Loucy (cell line): ENCODE measurements at regions not wholly inside any gene's neighbourhood (a gene's known extent, or its start where the extent isn't known, plus 50 kb on each side); places are given as distances from the start of the nearest gene placed in this dataset.

Experiments
- H2AFZ ChIP-seq: fragments of 200-600 bp; sonication (generic); 2 replicates; pipeline ENCODE4 v1.6.0; 2016; ENCODE audit warnings: antibody characterized with exemption, mild to moderate bottlenecking, low read length, moderate library complexity
- H3F3A ChIP-seq: fragments of 200-600 bp; 2 replicates; pipeline ENCODE4 v1.6.0; 2016; ENCODE audit warnings: antibody characterized with exemption, low read depth, mild to moderate bottlenecking
- H3K27me3 ChIP-seq: fragments of 200-600 bp; sonication (generic); 2 replicates; pipeline ENCODE4 v1.6.1; 2014; ENCODE audit warnings: low read length, mild to moderate bottlenecking; ENCODE audit not compliant: insufficient read depth, poor library complexity, severe bottlenecking
- H3K36me3 ChIP-seq: fragments of 200-600 bp; sonication (generic); 2 replicates; pipeline ENCODE4 v1.6.1; 2016; ENCODE audit warnings: low read length; ENCODE audit not compliant: insufficient read depth
- H3K4me1 ChIP-seq: fragments of 200-600 bp; sonication (generic); 2 replicates; pipeline ENCODE4 v1.5.1; 2014; ENCODE audit warnings: low read length, mild to moderate bottlenecking; ENCODE audit not compliant: insufficient read depth, poor library complexity, severe bottlenecking
- H3K4me2 ChIP-seq: fragments of 200-600 bp; sonication (generic); 2 replicates; pipeline ENCODE4 v1.6.0; 2014; ENCODE audit warnings: antibody characterized with exemption, low read length, low read depth, mild to moderate bottlenecking; ENCODE audit not compliant: poor library complexity, severe bottlenecking
- H3K4me3 ChIP-seq: fragments of 200-600 bp; sonication (generic); 2 replicates; pipeline ENCODE4 v1.5.1; 2014; ENCODE audit warnings: low read length, mild to moderate bottlenecking, mixed read lengths; ENCODE audit not compliant: poor library complexity, severe bottlenecking
- H3K79me2 ChIP-seq: fragments of 200-600 bp; sonication (generic); 2 replicates; pipeline ENCODE4 v1.6.1; 2014; ENCODE audit warnings: low read length; ENCODE audit not compliant: insufficient read depth
- H3K9ac ChIP-seq: fragments of 200-600 bp; sonication (generic); 2 replicates; pipeline ENCODE4 v1.6.0; 2014; ENCODE audit warnings: mild to moderate bottlenecking, low read depth, low read length, moderate library complexity; ENCODE audit not compliant: poor library complexity, severe bottlenecking
- H3K9me2 ChIP-seq: fragments of 200-600 bp; sonication (generic); replicated peaks from 2 replicates; pipeline ENCODE4 v1.6.1; 2016; ENCODE audit warnings: low read depth, low read length, mixed read lengths
- H3K9me3 ChIP-seq: fragments of 200-600 bp; sonication (generic); 2 replicates; pipeline ENCODE4 v1.6.1; 2014; ENCODE audit warnings: mild to moderate bottlenecking, antibody characterized with exemption, low read length, low read depth; ENCODE audit not compliant: insufficient read depth
- H4K20me1 ChIP-seq: fragments of 200-600 bp; sonication (generic); 2 replicates; pipeline ENCODE4 v1.6.0; 2014; ENCODE audit warnings: antibody characterized with exemption, low read length, mild to moderate bottlenecking; ENCODE audit not compliant: insufficient read depth, poor library complexity, severe bottlenecking
- EZH2phosphoT487 ChIP-seq: fragments of 200-600 bp; IDR thresholded peaks from 2 replicates; pipeline ENCODE4 v1.6.1; 2018; ENCODE audit warnings: antibody characterized with exemption, mild to moderate bottlenecking, moderate library complexity, borderline replicate concordance
- TF ChIP-seq, protein P1 (sequence below): fragments of 200-600 bp; sonication (generic); conservative IDR thresholded peaks from 2 replicates; pipeline ENCODE4 v1.5.1; 2014; ENCODE audit warnings: mild to moderate bottlenecking, antibody characterized with exemption, low read length

DNA sequence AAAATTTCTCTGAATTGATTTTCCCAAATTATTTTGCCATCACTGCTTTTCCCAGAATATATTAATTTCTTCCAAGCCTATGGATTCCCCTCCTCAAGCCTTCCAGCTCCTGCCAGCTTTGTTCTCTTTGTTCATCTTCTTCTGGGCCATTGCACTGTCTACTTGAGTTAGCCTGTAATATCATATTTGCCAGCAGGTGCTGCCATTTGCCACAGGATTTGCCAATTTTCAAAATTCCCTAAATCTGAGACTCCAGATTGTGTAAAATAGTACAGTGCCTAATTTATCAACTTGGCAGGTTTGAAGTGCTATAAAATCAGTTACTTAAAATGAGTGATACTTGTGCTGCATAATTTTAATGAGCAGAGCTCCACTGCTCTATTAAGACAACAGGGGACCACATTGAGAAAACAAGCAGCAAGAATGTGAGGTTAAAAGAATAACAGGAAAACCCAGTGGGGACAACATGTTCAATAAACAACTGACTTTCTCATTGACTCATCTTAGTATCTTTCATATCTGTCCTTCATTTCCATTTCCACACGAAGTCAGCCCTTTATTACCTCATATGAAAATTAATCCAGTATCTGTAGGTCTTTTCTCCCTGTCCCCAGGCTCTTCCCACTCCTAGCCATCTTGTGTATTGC, 84.6 kb upstream of the CCDC196 start:
- H3K4me2 ChIP-seq: no peak overlapping the region
- H3K79me2 ChIP-seq: no peaks in the 10 kb centered on the region
- H3K9me3 ChIP-seq: no peaks in the 10 kb centered on the region
- H3K27me3 ChIP-seq: no peaks in the 10 kb centered on the region
- H3K9me2 ChIP-seq: no peaks in the 10 kb centered on the region
- H3K4me1 ChIP-seq: peaks cover 23% of the 10 kb centered on the region
- H2AFZ ChIP-seq: no peak overlapping the region
- H3K4me3 ChIP-seq: no peak overlapping the region
- no peaks in the 10 kb centered on the region for H3F3A ChIP-seq
- no peak for TF ChIP-seq EZH2phosphoT487
- TF ChIP-seq, protein P1, sequence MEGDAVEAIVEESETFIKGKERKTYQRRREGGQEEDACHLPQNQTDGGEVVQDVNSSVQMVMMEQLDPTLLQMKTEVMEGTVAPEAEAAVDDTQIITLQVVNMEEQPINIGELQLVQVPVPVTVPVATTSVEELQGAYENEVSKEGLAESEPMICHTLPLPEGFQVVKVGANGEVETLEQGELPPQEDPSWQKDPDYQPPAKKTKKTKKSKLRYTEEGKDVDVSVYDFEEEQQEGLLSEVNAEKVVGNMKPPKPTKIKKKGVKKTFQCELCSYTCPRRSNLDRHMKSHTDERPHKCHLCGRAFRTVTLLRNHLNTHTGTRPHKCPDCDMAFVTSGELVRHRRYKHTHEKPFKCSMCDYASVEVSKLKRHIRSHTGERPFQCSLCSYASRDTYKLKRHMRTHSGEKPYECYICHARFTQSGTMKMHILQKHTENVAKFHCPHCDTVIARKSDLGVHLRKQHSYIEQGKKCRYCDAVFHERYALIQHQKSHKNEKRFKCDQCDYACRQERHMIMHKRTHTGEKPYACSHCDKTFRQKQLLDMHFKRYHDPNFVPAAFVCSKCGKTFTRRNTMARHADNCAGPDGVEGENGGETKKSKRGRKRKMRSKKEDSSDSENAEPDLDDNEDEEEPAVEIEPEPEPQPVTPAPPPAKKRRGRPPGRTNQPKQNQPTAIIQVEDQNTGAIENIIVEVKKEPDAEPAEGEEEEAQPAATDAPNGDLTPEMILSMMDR: peak; percentile 96
- no peaks in the 10 kb centered on the region for H4K20me1 ChIP-seq
- H3K9ac ChIP-seq: no peak overlapping the region
- H3K36me3 ChIP-seq: no peaks in the 10 kb centered on the region

- no peak overlapping the region for H3K9ac ChIP-seq
- peak overlapping the region; percentile 54 for H3K4me2 ChIP-seq
- no peaks in the 10 kb centered on the region for H3K9me3 ChIP-seq
- peak overlapping the region; percentile 37 for H3K4me3 ChIP-seq
- H3K4me1 ChIP-seq: peaks cover 23% of the 10 kb centered on the region
- H2AFZ ChIP-seq: peak overlapping the region; percentile 77
- H3K27me3 ChIP-seq: no peaks in the 10 kb centered on the region
- TF ChIP-seq, protein P1: peak; percentile 77
- TF ChIP-seq EZH2phosphoT487: no peak
- no peaks in the 10 kb centered on the region for H4K20me1 ChIP-seq
- H3K36me3 ChIP-seq: no peaks in the 10 kb centered on the region
- H3K9me2 ChIP-seq: no peaks in the 10 kb centered on the region
- H3F3A ChIP-seq: no peaks in the 10 kb centered on the region
- no peaks in the 10 kb centered on the region for H3K79me2 ChIP-seq
Measured at GRCh38 chr14:66403183-66403582, 83.0 kb upstream of the CCDC196 start.

DNA sequence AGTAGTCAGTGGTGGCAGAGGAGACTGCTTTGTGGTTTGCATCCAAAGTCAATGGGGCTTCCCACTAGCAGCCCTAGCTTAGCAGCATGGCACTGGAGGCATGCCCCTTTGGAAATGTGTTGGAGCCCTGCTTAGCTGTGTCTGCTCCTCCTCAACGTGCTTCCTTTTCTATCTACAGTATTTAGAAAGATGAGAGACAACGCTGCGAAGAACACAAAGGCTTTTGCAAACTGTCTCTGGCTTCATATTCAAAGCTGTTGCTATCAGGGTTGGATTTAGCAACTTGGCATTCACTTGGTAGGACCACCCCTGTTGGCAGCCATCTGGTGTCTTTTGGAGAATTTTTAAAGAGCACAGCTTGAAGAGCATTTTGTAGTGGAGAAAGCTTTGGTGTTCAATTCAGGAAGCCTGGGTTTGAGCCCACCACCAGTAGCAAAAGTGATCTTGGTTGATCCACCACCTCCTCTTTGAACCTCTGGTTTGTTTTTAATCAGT, 82.1 kb upstream of the CCDC196 start:
- Histone ChIP-seq H3K36me3 (no peaks in the 10 kb centered on the region), H3K27me3 (no peaks in the 10 kb centered on the region), H2AFZ (no peak overlapping the region), H3K4me1 (peaks cover 23% of the 10 kb centered on the region), H3K4me3 (no peak overlapping the region), H3K79me2 (no peaks in the 10 kb centered on the region), H3K9me3 (no peaks in the 10 kb centered on the region; the same call in 1 of the 2 replicates), H4K20me1 (no peaks in the 10 kb centered on the region), H3K9ac (no peak overlapping the region), H3K4me2 (no peak overlapping the region), H3K9me2 (no peaks in the 10 kb centered on the region), H3F3A (no peaks in the 10 kb centered on the region)
- TF ChIP-seq, protein P1: no peak
- TF ChIP-seq EZH2phosphoT487: no peak
